ENCODE measurements at regions not wholly inside any gene's neighbourhood (a gene's known extent, or its start where the extent isn't known, plus 50 kb on each side); places are given as distances from the start of the nearest gene placed in this dataset.
"Not testable (repeated sequence)": the region's sequence is repeated elsewhere in the genome, so short reads cannot be mapped to it uniquely, and the experiment has no call there.

DNA sequence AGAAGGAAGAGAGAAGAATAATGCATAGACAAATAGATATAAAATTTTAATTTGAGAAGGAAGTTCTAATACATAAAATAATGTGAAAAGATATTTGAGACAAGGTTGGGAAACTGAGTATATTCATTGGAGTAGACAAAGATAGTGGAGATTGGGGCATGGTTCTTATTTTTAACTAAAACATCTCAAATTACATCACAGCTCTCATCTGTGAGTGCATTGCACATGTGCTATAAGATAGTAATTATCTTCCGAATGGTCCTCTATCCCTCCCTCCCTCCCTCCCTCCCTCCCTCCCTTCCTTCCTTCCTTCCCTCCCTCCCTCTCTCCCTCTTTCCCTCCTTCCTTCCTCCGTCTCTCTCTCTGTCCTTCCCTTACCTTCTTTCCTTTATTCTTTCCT is 1104.0 kb upstream of the FLRT2 start:
- DNase-seq = no peak

GRCh38 chr14:84432676-84433075 is 1097.3 kb upstream of the FLRT2 start:
- DNase-seq = no peak

DNA sequence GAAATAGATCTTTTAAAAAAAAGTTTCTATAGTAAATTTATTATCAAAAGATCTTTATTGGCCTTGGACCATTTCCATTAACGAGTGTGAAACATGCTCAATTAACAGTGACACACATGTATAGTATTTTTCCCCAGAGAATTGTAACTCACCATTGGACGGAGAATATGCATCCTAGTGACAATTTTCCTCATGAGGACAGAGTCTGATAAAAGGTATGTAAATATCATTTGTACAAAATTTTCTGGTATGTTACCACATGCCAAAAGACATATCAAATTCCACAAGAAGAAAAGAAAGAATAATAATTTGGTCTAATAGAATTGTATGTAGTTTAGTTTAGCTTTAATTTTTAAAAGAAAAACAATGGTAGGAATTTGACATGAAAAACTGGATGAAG is 1096.0 kb upstream of the FLRT2 start:
- no peak for DNase-seq

- DNase-seq = no peak
These were observed 1094.1 kb upstream of the FLRT2 start for GRCh38 chr14:84435820-84436324.

- DNase-seq = no peak
These were observed 1093.4 kb upstream of the FLRT2 start for GRCh38 chr14:84436528-84436927.

DNA sequence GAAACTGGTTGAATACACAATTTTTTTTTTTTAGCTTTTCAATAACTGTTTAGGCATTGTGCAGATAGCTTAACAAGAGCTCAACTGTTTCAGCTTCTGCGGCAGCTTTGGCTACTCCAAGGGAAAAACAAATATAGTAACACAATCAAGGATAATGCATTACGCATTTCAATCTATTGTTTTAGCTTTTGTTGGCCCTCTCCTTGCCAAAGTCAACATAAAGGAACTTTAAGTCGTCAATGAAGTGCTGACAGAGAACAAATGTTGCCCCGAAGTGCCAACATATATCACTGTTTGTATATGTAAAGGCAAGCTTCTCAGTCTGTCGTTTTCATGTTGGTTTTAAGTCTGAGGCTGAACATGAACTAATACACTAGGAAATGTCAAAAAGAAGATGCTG is 1087.4 kb upstream of the FLRT2 start:
- DNase-seq = no peak

DNA sequence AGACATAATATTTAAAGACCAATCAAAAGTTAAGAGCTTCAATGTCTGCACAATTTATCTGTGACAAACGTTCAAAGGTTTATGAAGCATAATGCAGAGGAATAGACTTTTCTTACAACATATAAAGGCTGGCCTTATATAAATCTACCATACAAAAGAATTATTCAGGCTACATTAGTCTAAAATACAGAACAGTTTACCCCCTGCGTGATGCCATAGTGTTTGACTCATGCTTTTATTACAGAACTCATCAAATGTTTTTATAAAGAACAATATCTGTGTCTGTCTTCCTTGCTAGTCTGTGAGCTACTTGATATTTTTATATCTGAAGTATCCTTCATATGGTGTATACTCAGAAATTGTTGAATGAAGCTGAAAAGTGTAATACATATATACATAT is 1084.5 kb upstream of the FLRT2 start:
- DNase-seq = no peak

DNA sequence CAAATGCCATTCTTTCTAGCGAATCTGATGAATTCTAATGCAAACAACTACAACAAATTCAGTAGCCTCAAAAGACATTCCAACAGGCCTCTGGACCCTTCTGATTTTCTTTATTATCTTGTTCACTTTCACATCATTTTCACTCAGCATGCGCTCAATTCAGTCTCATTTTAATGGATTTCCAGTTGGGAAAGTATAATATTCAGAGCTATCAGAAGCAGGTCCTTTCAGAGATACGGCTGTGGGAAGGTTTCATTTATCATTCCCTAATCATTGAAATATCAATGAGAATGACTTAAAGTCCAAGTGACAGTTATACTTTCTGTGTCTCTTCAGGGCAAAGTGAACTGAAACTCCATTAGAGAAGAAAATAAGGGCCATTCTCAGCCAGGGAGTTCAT is 1083.7 kb upstream of the FLRT2 start:
- no peak for DNase-seq

DNA sequence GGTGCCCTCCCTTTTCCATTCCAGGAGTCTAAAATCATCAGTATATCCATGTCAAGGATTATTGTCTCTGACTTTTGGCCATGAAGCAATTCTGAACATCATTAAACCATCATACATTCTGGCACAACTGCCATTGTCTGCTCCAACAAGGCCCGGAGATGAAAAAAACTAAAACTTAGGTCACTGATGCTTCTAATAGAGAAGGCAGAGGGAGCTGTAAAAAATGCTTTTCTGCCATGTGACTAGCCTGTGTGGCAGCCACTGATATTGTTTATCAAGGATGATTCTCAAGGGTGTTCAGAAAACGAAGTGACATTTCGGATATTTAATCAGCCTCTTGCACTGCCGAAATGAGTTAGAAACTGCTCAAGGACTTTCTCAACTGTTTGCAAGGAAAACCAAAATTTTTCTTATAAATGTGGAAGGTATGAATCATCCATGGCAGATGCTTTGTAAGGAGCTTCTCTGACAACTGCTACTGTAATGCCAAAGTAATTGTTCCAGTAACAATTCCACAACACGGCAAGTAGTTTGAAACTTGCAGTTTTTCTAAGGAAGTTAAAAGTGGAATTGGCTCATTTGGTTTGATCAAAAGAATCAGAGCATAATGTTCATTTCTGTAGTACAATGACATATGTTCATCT is 1076.5 kb upstream of the FLRT2 start:
- no peak for DNase-seq

GRCh38 chr14:84454114-84454513 is 1075.8 kb upstream of the FLRT2 start:
- DNase-seq = no peak

- DNase-seq = no peak
These were observed 1073.0 kb upstream of the FLRT2 start for GRCh38 chr14:84456946-84457345.

GRCh38 chr14:84458881-84459280 is 1071.1 kb upstream of the FLRT2 start:
- no peak for DNase-seq

GRCh38 chr14:84465880-84466279 is 1064.1 kb upstream of the FLRT2 start:
- DNase-seq = no peak

DNA sequence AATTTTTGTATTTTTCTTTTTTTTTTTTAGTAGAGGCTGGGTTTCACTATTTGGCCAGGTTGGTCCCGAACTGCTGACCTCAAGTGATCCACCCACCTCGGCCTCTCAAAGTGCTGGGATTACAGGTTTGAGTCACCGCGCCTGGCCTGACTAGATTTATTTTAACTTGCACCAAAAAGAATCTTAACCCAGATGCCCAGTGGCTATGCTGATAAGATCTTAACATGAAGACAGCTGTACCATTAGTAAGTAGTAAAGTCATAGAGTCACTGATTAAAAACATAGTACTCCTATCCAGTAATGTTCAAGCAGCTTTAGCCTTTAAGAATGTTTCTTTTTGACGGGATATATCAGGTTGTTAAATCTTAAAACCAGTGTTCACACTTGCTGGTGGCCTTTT is 1061.8 kb upstream of the FLRT2 start:
- no peak for DNase-seq

DNA sequence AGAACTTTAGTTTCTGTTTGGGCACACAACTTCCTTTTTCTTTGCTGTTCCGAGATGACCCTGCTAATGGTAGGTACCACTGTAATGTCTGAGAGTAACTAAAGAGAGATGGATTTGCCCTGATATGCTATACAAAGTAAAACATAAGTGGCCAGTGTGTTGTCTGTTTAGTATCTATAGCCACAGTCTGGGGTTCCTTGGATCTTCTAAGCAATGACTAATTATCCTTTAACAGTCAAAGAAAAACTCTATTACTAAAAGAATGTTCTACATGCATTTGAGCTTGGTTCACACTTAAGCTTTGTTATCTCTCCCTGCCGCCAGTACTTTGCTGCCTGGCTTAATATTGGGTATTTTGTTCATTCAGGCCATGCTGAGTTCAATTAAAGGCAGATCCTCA is 1051.9 kb upstream of the FLRT2 start:
- DNase-seq = no peak

GRCh38 chr14:84482256-84483071 is 1047.5 kb upstream of the FLRT2 start:
- DNase-seq = no peak

DNA sequence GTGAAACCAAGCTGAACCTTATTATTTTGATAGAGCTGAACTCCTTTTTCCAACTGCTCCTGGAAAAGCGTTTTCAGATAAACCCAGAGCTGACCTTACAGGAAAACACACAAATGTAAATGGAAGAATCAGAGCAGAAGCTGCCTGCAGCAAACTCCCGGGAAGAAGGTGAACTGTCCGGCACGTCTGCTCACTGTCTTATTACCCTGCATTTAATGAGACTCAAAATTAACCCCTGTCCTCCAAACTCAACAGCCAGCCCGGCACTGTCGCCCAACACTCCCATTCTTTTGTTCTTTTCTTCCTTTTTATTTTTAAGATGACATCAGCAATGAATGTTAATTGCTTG is 1046.9 kb upstream of the FLRT2 start:
- no peak for DNase-seq

GRCh38 chr14:84484243-84484642 is 1045.7 kb upstream of the FLRT2 start:
- DNase-seq = not testable (repeated sequence)

DNA sequence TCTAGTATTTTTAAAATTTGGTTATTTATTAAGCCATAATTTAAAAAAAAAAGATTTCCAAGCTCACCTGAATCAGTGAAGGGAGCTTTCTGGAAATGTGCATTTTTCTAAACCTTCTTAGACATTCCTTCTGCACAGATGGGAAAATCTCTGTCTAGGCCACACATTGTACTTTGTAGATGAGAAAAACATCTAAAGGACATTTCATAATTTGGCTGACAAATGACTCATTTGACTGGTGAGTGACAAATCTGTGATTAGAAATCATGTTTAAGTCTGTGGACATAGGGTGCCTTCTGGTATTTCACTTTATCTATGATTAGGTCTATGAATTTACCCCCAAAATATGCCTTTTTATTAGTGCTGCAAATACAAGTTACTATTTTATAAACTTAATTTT is 1044.9 kb upstream of the FLRT2 start:
- no peak for DNase-seq

DNA sequence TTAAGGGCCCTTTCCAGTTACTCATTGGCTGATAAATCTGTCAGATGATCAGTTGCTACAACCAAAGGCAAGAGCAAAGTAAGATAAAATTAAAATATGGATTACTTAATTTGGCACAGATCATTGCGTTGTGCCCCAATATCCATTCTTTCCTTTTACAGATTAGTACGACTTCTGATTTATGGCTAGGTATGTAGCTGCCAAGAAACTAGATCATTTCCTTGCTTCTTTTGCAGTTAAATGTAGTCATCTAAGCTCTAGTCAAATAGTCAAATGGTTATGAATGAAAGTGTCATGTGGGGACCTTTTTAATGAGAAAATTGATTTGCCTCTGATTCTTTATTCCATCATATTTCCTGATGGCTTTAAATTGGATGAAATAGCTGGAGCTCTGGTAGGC is 1039.9 kb upstream of the FLRT2 start:
- no peak for DNase-seq

GRCh38 chr14:84492685-84493084 is 1037.3 kb upstream of the FLRT2 start:
- DNase-seq = no peak

GRCh38 chr14:84493779-84494178 is 1036.2 kb upstream of the FLRT2 start:
- DNase-seq = no peak

- DNase-seq = no peak
These were observed 1033.3 kb upstream of the FLRT2 start for GRCh38 chr14:84496677-84497076.

DNA sequence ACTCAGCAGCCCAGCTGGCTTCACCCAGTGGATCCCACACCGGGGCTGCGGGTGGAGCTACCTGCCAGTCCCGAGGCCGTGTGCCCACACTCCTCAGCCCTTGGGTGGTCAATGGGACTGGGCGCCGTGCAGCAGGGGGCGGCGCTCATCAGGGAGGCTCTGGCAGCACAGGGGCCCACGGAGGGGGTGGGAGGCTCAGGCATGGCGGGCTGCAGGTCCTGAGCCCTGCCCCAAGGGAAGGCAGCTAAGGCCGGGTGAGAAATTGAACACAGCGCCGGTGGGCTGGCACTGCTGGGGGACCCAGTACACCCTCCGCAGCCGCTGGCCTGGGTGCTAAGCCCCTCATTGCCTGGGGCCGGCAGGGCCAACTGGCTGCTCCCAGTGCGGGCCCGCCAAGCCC is 1017.1 kb upstream of the FLRT2 start:
- not testable (repeated sequence) for DNase-seq

- DNase-seq = no peak
These were observed 1010.1 kb upstream of the FLRT2 start for GRCh38 chr14:84519836-84520235.

All from stimulated activated CD8-positive, alpha-beta memory T cell treated with anti-CD3 and anti-CD28 coated beads, Interleukin-4, amount 100 ng/mL, for 48 hours (primary cell).